NCI-H2196 treated with DMSO at 0.1 percent for 48 hours (cell line): ENCODE measurements at regions not wholly inside any gene's neighbourhood (a gene's known extent, or its start where the extent isn't known, plus 50 kb on each side); places are given as distances from the start of the nearest gene placed in this dataset.

ENCODE experiments used
- DNase-seq: peaks from one replicate; lab custom pipeline; 2025; ENCODE audit not compliant: unreplicated experiment; lab: John Stamatoyannopoulos, UW

DNA sequence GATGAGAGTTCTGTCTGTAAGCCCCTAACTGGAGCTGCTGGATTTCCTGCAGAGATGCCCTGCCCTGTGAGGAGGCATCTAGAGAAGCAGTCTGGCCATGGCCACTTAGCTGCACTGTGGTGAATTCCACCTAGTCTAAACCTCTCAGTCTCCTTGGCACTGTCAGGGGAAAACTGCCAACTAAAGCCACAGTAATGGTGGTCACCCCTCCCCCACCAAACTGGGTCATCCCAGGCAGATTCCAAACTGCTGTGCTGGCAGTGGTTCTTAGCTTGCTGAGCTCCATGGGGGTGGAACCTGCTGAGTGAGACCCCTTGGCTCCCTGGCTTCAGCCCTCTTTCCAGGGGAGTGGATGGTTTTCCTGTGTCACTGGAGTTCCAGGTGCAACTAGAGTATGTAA is 740.6 kb downstream of the RWDD3 start:
- no peak for DNase-seq

DNA sequence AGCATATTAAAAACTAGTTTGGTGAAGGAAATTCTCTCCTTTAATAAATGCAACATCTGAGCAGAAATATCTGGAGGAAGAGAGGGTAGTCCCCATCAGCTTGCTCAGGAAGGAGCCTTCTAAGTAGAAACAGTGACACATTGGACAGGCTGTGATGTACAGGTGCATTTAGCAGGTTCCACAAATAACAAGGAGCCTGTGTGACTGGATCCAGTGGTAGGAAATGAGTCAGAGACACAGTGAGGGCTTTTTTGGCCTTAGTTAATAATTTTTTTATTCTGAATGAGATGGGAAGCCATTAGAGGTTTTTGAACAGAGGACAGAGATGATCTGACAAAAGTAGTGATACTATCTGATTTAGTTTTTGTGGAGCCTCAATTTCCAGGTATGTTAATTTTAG is 738.9 kb upstream of the PTBP2 start:
- DNase-seq: no peak

- DNase-seq: no peak
Observed at GRCh38 chr1:95983831-95984230, 737.8 kb upstream of the PTBP2 start.

GRCh38 chr1:95984798-95985374 is 736.7 kb upstream of the PTBP2 start:
- no peak for DNase-seq

DNA sequence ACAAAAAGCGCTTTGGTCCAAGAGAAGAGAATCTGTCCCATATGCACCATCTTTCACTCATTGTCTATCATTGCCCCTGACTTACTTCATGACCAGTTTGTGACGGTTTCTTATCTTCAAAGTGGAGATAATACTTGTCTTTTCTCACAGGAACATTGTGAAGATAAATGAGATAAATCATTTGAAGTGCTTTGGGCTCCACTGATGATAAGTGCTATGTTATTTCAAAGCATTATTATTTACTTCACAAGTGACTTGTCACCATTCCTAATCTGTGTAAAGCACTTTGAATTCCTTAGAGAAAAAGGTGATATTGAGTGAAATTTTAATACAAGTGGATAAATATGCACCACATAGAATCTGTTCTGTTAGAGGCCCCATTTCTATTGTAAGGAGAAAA is 731.6 kb upstream of the PTBP2 start:
- DNase-seq: no peak

DNA sequence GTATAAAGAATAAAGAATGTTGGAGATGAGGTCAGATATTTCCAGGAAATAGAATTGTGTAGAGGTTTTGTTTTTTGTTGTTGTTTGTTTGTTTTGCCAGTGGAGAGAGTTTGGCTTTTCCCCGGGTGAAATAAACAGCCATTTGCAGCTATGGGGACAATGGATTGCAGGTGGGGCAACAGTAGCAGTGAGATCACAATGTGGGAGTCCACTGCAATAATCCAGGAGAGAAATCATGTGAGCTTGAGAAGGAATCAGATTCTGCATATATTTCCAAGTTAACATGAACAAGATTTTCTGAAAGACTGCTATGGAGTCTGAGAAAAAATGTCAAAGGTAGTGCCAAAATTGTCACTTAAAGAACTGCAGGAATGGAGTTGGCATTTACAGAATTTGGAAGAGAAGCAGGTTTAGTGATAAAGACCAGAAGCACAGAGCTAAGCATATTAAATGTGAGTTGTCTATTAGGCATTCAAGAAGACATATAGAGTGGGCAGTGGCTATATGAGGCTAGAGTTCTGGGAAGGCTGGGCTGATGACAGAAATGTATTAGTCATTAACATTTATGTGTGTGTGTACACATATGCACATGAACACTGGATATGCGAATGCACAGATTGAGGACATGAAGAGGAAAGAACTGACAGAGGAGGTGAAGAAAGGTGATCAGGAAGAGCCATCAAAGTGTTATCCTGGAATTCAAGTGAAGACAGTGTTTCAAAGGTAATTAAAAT is 729.6 kb upstream of the PTBP2 start:
- DNase-seq: no peak

GRCh38 chr1:95994643-95995042 is 726.9 kb upstream of the PTBP2 start:
- DNase-seq: no peak

DNA sequence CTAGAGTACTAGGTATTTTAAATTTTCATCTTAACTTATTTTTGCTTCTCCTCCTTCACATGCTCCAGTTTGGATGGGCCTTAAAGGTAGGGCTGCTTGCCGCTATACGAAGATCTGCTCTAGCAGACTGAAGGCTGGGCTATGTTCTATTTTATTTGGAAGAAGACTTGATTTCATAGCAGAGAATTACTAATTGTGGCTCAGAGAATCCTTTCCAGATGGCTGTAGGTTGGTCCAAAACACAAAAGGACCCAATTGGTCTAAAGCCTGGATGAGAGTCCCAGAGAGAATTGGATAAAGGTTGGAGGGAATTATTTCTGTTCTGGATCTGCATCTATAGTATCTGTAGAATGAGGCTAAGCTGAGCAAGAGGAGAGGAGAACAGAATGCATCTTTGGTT is 719.4 kb upstream of the PTBP2 start:
- DNase-seq: no peak

GRCh38 chr1:96002969-96003964 is 718.3 kb upstream of the PTBP2 start:
- no peak for DNase-seq

DNA sequence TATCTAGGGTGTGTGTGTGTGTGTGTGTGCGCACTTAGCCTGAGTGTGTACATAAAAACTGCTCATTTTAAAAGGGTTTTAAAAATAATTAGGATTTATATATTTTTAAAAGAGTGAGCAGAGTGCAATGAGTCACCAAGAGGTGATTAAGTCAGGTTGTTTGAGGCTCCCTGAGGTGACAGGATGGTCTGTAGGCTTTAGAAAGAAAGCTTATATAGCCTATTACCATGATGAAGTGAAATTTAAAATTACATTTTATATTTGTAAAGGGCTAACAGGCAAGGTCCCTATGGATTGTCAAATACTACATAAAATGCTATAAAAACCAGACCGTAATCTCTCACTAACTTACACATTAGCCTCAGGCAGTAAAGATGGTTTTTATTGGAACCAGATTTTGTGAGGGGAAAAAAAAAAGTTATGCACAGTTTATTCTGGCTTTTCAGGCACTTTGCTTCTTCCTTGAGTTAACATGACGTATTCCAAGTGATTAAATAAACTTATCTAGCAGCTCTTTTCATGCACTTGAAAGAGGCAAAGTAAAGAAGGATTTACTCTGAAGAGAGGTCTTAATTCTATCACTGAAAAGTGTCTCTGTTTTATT is 711.7 kb upstream of the PTBP2 start:
- no peak for DNase-seq

DNA sequence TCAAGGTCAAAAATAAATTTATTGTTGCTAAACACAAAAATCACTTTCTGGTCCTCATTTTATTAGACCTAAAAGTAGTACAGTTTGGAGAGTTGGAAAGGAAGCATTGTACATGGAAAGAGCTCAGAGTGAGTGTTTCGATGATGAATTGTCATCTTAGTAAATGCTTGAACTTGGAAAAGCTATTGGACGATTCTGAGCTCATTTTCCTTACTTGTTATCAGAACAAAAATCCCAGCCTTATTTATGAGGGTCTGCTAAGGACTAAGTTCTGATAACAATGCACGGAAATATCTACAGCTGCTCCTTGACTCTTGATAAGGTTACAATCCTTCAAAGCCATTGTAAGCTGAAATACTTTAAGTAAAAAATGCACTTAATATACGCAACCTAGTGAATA is 710.0 kb upstream of the PTBP2 start:
- DNase-seq: no peak

DNA sequence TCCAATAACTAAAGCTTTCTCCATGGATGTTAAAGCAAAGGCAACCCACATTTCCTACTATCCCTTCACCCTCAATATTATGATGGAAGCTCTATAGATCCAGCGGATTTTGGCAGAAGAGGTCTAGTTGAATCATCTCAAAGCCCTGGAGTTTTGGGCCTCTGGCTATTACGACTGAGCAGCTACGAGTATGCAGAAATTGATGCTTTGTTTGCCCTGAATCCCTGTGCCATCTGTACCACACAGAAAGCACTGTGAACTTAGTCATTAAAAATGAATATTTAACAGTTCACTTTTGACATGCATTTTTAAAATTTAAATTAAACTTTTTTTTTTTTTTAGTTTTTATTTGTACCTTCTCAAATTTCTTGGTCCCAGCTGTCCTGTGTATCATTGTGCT is 705.4 kb upstream of the PTBP2 start:
- no peak for DNase-seq

- DNase-seq: no peak
Observed at GRCh38 chr1:96020378-96020777, 701.2 kb upstream of the PTBP2 start.

DNA sequence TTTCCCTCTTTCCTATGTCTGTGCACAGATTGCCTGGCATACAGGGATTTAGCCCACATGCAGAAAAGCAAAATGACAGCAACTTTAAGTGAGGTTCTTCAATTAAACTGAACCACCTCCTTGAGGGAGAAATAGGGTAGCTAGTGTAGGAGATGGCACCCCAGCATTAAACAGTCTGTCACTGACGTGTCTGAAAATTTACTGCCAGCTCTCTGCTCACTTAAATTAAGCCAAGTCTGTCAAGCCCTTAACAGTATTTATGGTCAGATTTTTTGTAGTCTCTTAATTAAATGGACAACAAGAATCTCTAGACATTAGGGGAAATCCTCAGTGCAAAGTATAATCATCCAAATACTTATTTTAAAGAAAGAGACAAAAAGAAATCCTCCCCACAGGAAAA is 696.5 kb upstream of the PTBP2 start:
- DNase-seq: no peak

- DNase-seq: no peak
Observed at GRCh38 chr1:96028071-96028470, 693.5 kb upstream of the PTBP2 start.

GRCh38 chr1:96030312-96030711 is 691.3 kb upstream of the PTBP2 start:
- DNase-seq: no peak

- DNase-seq: no peak
Observed at GRCh38 chr1:96034006-96034405, 687.6 kb upstream of the PTBP2 start.

- no peak for DNase-seq
Observed at GRCh38 chr1:96036763-96037162, 684.8 kb upstream of the PTBP2 start.

GRCh38 chr1:96038636-96039035 is 682.9 kb upstream of the PTBP2 start:
- DNase-seq: no peak

GRCh38 chr1:96039910-96040309 is 681.7 kb upstream of the PTBP2 start:
- no peak for DNase-seq

GRCh38 chr1:96041470-96041869 is 680.1 kb upstream of the PTBP2 start:
- DNase-seq: no peak
